ENCODE measurements at regions not wholly inside any gene's neighbourhood (a gene's known extent, or its start where the extent isn't known, plus 50 kb on each side); places are given as distances from the start of the nearest gene placed in this dataset.

GRCh38 chr17:73924114-73924908 lies 279.2 kb upstream of the RPL38 start:
- TF ChIP-seq CTCF (IDR thresholded peaks at IDR 0.05; ENCODE audit: low read depth, low read length) (no peak), EZH2phosphoT487 (IDR thresholded peaks at IDR 0.05; ENCODE audit: low read depth) (no peak)

Measured in OCI-LY3 (cell line).